ENCODE measurements at regions not wholly inside any gene's neighbourhood (a gene's known extent, or its start where the extent isn't known, plus 50 kb on each side); places are given as distances from the start of the nearest gene placed in this dataset.
"Not testable (repeated sequence)": the region's sequence is repeated elsewhere in the genome, so short reads cannot be mapped to it uniquely, and the experiment has no call there.

GRCh38 chr1:224528900-224529299 is 87.2 kb upstream of the CNIH3 start:
- in situ Hi-C loops (cut with MboI; ENCODE audit: low sequenced_read_pairs): no loop called here

- in situ Hi-C loops (cut with MboI; ENCODE audit: low sequenced_read_pairs): no loop called here
Measured at GRCh38 chr1:224529844-224530243, 86.3 kb upstream of the CNIH3 start.

GRCh38 chr1:224533517-224533916 is 82.6 kb upstream of the CNIH3 start:
- in situ Hi-C loops (cut with MboI; ENCODE audit: low sequenced_read_pairs): no loop called here

GRCh38 chr1:224534731-224535130 is 81.4 kb upstream of the CNIH3 start:
- in situ Hi-C loops (cut with MboI; ENCODE audit: low sequenced_read_pairs): no loop called here

- in situ Hi-C loops (cut with MboI; ENCODE audit: low sequenced_read_pairs): no loop called here
Measured at GRCh38 chr1:224535641-224536040, 80.5 kb upstream of the CNIH3 start.

- in situ Hi-C loops (cut with MboI; ENCODE audit: low sequenced_read_pairs): no loop called here
Measured at GRCh38 chr1:224539971-224540370, 76.1 kb upstream of the CNIH3 start.

GRCh38 chr1:224540535-224540934 is 75.6 kb upstream of the CNIH3 start:
- in situ Hi-C loops (cut with MboI; ENCODE audit: low sequenced_read_pairs): no loop called here

- in situ Hi-C loops (cut with MboI; ENCODE audit: low sequenced_read_pairs): no loop called here
Measured at GRCh38 chr1:224541072-224541790, 74.9 kb upstream of the CNIH3 start.

GRCh38 chr1:224541901-224542630 is 74.1 kb upstream of the CNIH3 start:
- in situ Hi-C loops (cut with MboI; ENCODE audit: low sequenced_read_pairs): no loop called here

- in situ Hi-C loops (cut with MboI; ENCODE audit: low sequenced_read_pairs): no loop called here
Measured at GRCh38 chr1:224542783-224543440, 73.2 kb upstream of the CNIH3 start.

GRCh38 chr1:224543453-224543852 is 72.7 kb upstream of the CNIH3 start:
- in situ Hi-C loops (cut with MboI; ENCODE audit: low sequenced_read_pairs): no loop called here

GRCh38 chr1:224544346-224545110 is 71.6 kb upstream of the CNIH3 start:
- in situ Hi-C loops (cut with MboI; ENCODE audit: low sequenced_read_pairs): no loop called here

- in situ Hi-C loops (cut with MboI; ENCODE audit: low sequenced_read_pairs): no loop called here
Measured at GRCh38 chr1:224545571-224545970, 70.5 kb upstream of the CNIH3 start.

- in situ Hi-C loops (cut with MboI; ENCODE audit: low sequenced_read_pairs): no loop called here
Measured at GRCh38 chr1:224548676-224549075, 67.4 kb upstream of the CNIH3 start.

GRCh38 chr1:224551189-224551588 is 64.9 kb upstream of the CNIH3 start:
- in situ Hi-C loops (cut with MboI; ENCODE audit: low sequenced_read_pairs): not testable (repeated sequence)

GRCh38 chr1:224554056-224554455 is 62.1 kb upstream of the CNIH3 start:
- in situ Hi-C loops (cut with MboI; ENCODE audit: low sequenced_read_pairs): no loop called here

- in situ Hi-C loops (cut with MboI; ENCODE audit: low sequenced_read_pairs): no loop called here
Measured at GRCh38 chr1:224554620-224555259, 61.4 kb upstream of the CNIH3 start.

GRCh38 chr1:224558904-224559303 is 57.2 kb upstream of the CNIH3 start:
- in situ Hi-C loops (cut with MboI; ENCODE audit: low sequenced_read_pairs): no loop called here

GRCh38 chr1:224559981-224560728 is 56.0 kb upstream of the CNIH3 start:
- in situ Hi-C loops (cut with MboI; ENCODE audit: low sequenced_read_pairs): no loop called here

GRCh38 chr1:224562881-224563280 is 53.2 kb upstream of the CNIH3 start:
- in situ Hi-C loops (cut with MboI; ENCODE audit: low sequenced_read_pairs): not testable (repeated sequence)
